ENCODE measurements at regions not wholly inside any gene's neighbourhood (a gene's known extent, or its start where the extent isn't known, plus 50 kb on each side); places are given as distances from the start of the nearest gene placed in this dataset.
"Not testable (repeated sequence)": the region's sequence is repeated elsewhere in the genome, so short reads cannot be mapped to it uniquely, and the experiment has no call there.

DNA sequence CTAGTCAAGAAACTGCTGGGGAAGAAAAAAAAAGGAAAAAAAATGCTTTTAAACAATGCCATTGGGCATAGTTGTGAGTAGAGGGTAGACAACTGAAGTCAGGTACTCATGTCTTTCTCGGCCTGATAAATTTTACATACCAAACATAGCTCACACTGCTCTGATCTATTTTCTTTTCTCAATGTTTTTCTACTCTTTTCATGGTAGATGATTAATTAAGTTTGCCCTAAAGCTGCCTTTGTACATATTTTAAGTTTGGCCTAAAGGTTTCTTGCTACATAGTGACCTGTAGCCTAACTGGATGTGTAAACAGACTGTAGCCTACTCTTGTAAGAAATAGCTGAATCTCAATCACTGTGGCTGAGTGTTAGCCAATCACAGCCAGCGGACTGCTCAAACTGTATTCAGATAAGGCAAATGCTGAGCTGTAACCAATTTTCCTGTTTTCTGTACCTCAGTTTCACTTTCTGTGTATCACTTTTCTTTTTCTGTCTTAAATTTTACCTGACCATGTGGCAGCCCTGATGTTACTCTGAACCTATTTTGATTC lies 121.0 kb downstream of the PCDH10 start:
- no peaks in the 10 kb centered on the region for H3K9me2 ChIP-seq (ENCODE audit: insufficient read depth, low read length)
- TF ChIP-seq TAF1 (IDR thresholded peaks at IDR 0.05; ENCODE audit: low read depth) (no peak), RAD21 (conservative IDR thresholded peaks at IDR 0.05) (no peak), EZH2 (IDR thresholded peaks at IDR 0.05; ENCODE audit: borderline replicate concordance, insufficient read depth, low read length, poor library complexity, severe bottlenecking) (no peak), SMC3 (conservative IDR thresholded peaks at IDR 0.05; ENCODE audit: poor library complexity) (no peak), MXI1 (conservative IDR thresholded peaks at IDR 0.05; ENCODE audit: poor library complexity, severe bottlenecking) (no peak), POLR2AphosphoS5 (IDR thresholded peaks at IDR 0.05) (no peak), EP300 (conservative IDR thresholded peaks at IDR 0.05; ENCODE audit: poor library complexity, severe bottlenecking) (no peak)
- TF ChIP-seq, protein P1, sequence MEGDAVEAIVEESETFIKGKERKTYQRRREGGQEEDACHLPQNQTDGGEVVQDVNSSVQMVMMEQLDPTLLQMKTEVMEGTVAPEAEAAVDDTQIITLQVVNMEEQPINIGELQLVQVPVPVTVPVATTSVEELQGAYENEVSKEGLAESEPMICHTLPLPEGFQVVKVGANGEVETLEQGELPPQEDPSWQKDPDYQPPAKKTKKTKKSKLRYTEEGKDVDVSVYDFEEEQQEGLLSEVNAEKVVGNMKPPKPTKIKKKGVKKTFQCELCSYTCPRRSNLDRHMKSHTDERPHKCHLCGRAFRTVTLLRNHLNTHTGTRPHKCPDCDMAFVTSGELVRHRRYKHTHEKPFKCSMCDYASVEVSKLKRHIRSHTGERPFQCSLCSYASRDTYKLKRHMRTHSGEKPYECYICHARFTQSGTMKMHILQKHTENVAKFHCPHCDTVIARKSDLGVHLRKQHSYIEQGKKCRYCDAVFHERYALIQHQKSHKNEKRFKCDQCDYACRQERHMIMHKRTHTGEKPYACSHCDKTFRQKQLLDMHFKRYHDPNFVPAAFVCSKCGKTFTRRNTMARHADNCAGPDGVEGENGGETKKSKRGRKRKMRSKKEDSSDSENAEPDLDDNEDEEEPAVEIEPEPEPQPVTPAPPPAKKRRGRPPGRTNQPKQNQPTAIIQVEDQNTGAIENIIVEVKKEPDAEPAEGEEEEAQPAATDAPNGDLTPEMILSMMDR (IDR thresholded peaks at IDR 0.05; ENCODE audit: poor library complexity, severe bottlenecking): no peak
- H3K36me3 ChIP-seq (ENCODE audit: insufficient read depth, low read length): no peaks in the 10 kb centered on the region
- H3K4me2 ChIP-seq (ENCODE audit: low read length): no peak overlapping the region
- no peak overlapping the region for H3K9ac ChIP-seq (ENCODE audit: low read length)
- no peak overlapping the region for H3K4me3 ChIP-seq (ENCODE audit: low read length)
- no peaks in the 10 kb centered on the region for H4K20me1 ChIP-seq (ENCODE audit: insufficient read depth)
- H3F3A ChIP-seq (ENCODE audit: insufficient read depth, low read length, poor library complexity, severe bottlenecking): no peaks in the 10 kb centered on the region
- no peaks in the 10 kb centered on the region for H3K27me3 ChIP-seq (ENCODE audit: insufficient read depth, low read depth, low read length)
- H3K27ac ChIP-seq (ENCODE audit: low read length): no peak overlapping the region
- no peak overlapping the region for H2AFZ ChIP-seq (ENCODE audit: low read depth, low read length)
- H3K79me2 ChIP-seq (replicated peaks; ENCODE audit: insufficient read depth, low read length): no peaks in the 10 kb centered on the region
- no peaks in the 10 kb centered on the region for H3K9me3 ChIP-seq (ENCODE audit: low read length)

DNA sequence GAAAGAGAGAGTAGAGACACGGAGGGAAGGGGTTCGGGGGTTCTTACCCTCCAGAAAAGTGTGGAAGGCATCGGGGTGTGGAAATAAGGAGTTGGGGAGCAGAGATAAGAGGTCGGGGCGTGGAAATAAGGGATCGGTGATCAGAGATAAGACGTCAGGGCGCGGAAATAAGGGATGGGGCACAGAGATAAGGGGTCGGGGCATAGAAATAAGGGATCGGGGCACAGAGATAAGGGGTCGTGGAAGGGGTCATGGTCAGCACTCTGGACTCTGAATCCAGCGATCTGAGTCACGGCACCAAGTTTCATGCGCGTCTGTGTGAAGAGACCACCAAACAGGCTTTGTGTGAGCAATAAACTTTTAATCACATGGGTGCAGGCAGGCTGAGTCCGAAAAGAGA lies 119.1 kb downstream of the PCDH10 start:
- Histone ChIP-seq H3K27ac (ENCODE audit: low read length) (no peak overlapping the region), H3K9ac (ENCODE audit: low read length) (no peak overlapping the region), H3K36me3 (ENCODE audit: insufficient read depth, low read length) (no peaks in the 10 kb centered on the region), H3K4me2 (ENCODE audit: low read length) (no peak overlapping the region), H4K20me1 (ENCODE audit: insufficient read depth) (no peaks in the 10 kb centered on the region), H3K9me2 (ENCODE audit: insufficient read depth, low read length) (no peaks in the 10 kb centered on the region), H3K79me2 (replicated peaks; ENCODE audit: insufficient read depth, low read length) (no peaks in the 10 kb centered on the region), H3K27me3 (ENCODE audit: insufficient read depth, low read depth, low read length) (no peaks in the 10 kb centered on the region), H3K4me3 (ENCODE audit: low read length) (no peak overlapping the region), H2AFZ (ENCODE audit: low read depth, low read length) (no peak overlapping the region), H3F3A (ENCODE audit: insufficient read depth, low read length, poor library complexity, severe bottlenecking) (no peaks in the 10 kb centered on the region), H3K9me3 (ENCODE audit: low read length) (no peaks in the 10 kb centered on the region)
- TF ChIP-seq TAF1 (IDR thresholded peaks at IDR 0.05; ENCODE audit: low read depth) (no peak), EZH2 (IDR thresholded peaks at IDR 0.05; ENCODE audit: borderline replicate concordance, insufficient read depth, low read length, poor library complexity, severe bottlenecking) (no peak), RAD21 (conservative IDR thresholded peaks at IDR 0.05) (no peak), MXI1 (conservative IDR thresholded peaks at IDR 0.05; ENCODE audit: poor library complexity, severe bottlenecking) (no peak), SMC3 (conservative IDR thresholded peaks at IDR 0.05; ENCODE audit: poor library complexity) (no peak), EP300 (conservative IDR thresholded peaks at IDR 0.05; ENCODE audit: poor library complexity, severe bottlenecking) (no peak), POLR2AphosphoS5 (IDR thresholded peaks at IDR 0.05) (no peak)
- TF ChIP-seq, protein P1 (IDR thresholded peaks at IDR 0.05; ENCODE audit: poor library complexity, severe bottlenecking): no peak
- TF ChIP-seq, protein P2, sequence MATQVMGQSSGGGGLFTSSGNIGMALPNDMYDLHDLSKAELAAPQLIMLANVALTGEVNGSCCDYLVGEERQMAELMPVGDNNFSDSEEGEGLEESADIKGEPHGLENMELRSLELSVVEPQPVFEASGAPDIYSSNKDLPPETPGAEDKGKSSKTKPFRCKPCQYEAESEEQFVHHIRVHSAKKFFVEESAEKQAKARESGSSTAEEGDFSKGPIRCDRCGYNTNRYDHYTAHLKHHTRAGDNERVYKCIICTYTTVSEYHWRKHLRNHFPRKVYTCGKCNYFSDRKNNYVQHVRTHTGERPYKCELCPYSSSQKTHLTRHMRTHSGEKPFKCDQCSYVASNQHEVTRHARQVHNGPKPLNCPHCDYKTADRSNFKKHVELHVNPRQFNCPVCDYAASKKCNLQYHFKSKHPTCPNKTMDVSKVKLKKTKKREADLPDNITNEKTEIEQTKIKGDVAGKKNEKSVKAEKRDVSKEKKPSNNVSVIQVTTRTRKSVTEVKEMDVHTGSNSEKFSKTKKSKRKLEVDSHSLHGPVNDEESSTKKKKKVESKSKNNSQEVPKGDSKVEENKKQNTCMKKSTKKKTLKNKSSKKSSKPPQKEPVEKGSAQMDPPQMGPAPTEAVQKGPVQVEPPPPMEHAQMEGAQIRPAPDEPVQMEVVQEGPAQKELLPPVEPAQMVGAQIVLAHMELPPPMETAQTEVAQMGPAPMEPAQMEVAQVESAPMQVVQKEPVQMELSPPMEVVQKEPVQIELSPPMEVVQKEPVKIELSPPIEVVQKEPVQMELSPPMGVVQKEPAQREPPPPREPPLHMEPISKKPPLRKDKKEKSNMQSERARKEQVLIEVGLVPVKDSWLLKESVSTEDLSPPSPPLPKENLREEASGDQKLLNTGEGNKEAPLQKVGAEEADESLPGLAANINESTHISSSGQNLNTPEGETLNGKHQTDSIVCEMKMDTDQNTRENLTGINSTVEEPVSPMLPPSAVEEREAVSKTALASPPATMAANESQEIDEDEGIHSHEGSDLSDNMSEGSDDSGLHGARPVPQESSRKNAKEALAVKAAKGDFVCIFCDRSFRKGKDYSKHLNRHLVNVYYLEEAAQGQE (IDR thresholded peaks at IDR 0.05; ENCODE audit: borderline replicate concordance): no peak

DNA sequence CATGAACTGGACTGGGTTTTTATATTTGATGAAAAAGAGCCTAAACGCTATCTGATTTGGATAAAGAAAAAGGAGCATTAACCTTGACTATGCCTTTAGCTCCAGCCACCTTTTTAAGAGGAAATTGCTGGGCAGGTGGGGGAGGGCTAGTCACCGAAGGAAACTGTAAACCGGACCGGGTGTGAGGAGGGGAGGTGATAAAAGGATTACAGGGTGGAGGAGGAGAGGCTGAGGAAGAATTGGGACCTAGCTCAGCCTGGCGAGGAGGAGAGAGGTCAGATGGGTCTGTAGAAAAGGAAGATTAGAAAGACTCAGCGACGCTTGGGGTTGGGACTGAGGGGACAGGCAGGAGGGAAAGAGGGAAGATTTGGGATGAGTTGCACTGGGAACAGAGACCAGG lies 118.4 kb downstream of the PCDH10 start:
- not testable (repeated sequence) for H2AFZ ChIP-seq (ENCODE audit: low read depth, low read length); H3K4me3 ChIP-seq (ENCODE audit: low read length); H3K36me3 ChIP-seq (ENCODE audit: insufficient read depth, low read length); H4K20me1 ChIP-seq (ENCODE audit: insufficient read depth); H3K9ac ChIP-seq (ENCODE audit: low read length); H3K4me2 ChIP-seq (ENCODE audit: low read length); H3K79me2 ChIP-seq (replicated peaks; ENCODE audit: insufficient read depth, low read length); H3K9me3 ChIP-seq (ENCODE audit: low read length); H3K27me3 ChIP-seq (ENCODE audit: insufficient read depth, low read depth, low read length); H3K9me2 ChIP-seq (ENCODE audit: insufficient read depth, low read length); H3F3A ChIP-seq (ENCODE audit: insufficient read depth, low read length, poor library complexity, severe bottlenecking); H3K27ac ChIP-seq (ENCODE audit: low read length)

DNA sequence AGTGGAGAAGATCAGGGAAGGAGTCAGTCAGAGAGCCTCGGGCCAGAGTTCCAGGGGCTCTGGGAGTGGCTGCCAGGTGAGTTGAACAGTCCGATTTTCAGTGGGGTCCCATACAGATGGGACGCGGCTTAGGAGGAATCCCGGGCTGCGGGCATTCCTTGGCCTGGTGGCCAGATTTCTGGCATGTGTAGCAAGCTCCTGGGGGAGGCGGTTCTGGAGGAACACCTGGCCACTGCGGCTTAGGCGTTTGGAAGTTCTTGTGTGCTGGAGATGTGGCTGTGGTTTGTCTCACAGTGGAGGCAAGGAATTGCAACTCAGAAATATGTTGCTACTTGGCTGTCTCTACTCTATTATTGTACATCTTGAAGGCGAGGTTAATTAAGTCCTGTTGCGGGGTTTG lies 117.9 kb downstream of the PCDH10 start:
- not testable (repeated sequence) for H3K79me2 ChIP-seq (replicated peaks; ENCODE audit: insufficient read depth, low read length); H3K4me3 ChIP-seq (ENCODE audit: low read length); H4K20me1 ChIP-seq (ENCODE audit: insufficient read depth); H3F3A ChIP-seq (ENCODE audit: insufficient read depth, low read length, poor library complexity, severe bottlenecking); H2AFZ ChIP-seq (ENCODE audit: low read depth, low read length); H3K9ac ChIP-seq (ENCODE audit: low read length); H3K4me2 ChIP-seq (ENCODE audit: low read length); H3K9me2 ChIP-seq (ENCODE audit: insufficient read depth, low read length); H3K9me3 ChIP-seq (ENCODE audit: low read length); H3K27ac ChIP-seq (ENCODE audit: low read length); H3K36me3 ChIP-seq (ENCODE audit: insufficient read depth, low read length); H3K27me3 ChIP-seq (ENCODE audit: insufficient read depth, low read depth, low read length)

Measured in neural cell (in vitro differentiated cells).